SK-N-SH treated with all-trans-retinoic acid at 6 μM for 48 hours (cell line): ENCODE measurements at regions not wholly inside any gene's neighbourhood (a gene's known extent, or its start where the extent isn't known, plus 50 kb on each side); places are given as distances from the start of the nearest gene placed in this dataset.

ENCODE experiments used
- ATAC-seq: fragments of 200-7000 bp; cut with Tn5 transposase; 3 replicates; pipeline ENCODE4 v1.9.1; 2020; ENCODE audit warnings: mild to moderate bottlenecking, moderate library complexity
- BACH2 ChIP-seq: fragments of 250-450 bp; sonication (Bioruptor Pico); IDR thresholded peaks from 2 replicates; pipeline ENCODE4 v1.9.0; 2021; ENCODE audit warnings: mild to moderate bottlenecking, borderline replicate concordance
- CREB5 ChIP-seq: fragments of 250-450 bp; sonication (Bioruptor Pico); IDR thresholded peaks from 2 replicates; pipeline ENCODE4 v1.5.1; 2020; ENCODE audit warnings: low read depth, mild to moderate bottlenecking, moderate library complexity
- CSDC2 ChIP-seq: fragments of 250-450 bp; sonication (Bioruptor Pico); IDR thresholded peaks from 2 replicates; pipeline ENCODE4 v1.5.0; 2020; ENCODE audit warnings: mild to moderate bottlenecking, moderate library complexity
- CSRNP3 ChIP-seq: fragments of 250-450 bp; sonication (Bioruptor Pico); IDR thresholded peaks from 2 replicates; pipeline ENCODE4 v1.5.1; 2021; ENCODE audit warnings: mild to moderate bottlenecking, moderate library complexity
- ESRRG ChIP-seq: fragments of 250-450 bp; sonication (Bioruptor Pico); IDR thresholded peaks from 2 replicates; pipeline ENCODE4 v1.6.1; 2021; ENCODE audit warnings: mild to moderate bottlenecking
- GLIS3 ChIP-seq: fragments of 250-450 bp; sonication (Bioruptor Pico); IDR thresholded peaks from 2 replicates; pipeline ENCODE4 v1.5.0; 2020; ENCODE audit warnings: mild to moderate bottlenecking, moderate library complexity
- OSR1 ChIP-seq: fragments of 250-450 bp; sonication (Bioruptor Pico); IDR thresholded peaks from 2 replicates; pipeline ENCODE4 v1.8.0; 2022; ENCODE audit warnings: moderate library complexity, mild to moderate bottlenecking, inconsistent platforms
- PATZ1 ChIP-seq: fragments of 250-450 bp; sonication (Bioruptor Pico); IDR thresholded peaks from 2 replicates; pipeline ENCODE4 v1.8.0; 2020; ENCODE audit warnings: mild to moderate bottlenecking, moderate library complexity, borderline replicate concordance
- POU6F1 ChIP-seq: fragments of 250-450 bp; sonication (Bioruptor Pico); IDR thresholded peaks from 2 replicates; pipeline ENCODE4 v1.8.0; 2021; ENCODE audit warnings: low read depth, mild to moderate bottlenecking, moderate library complexity, borderline replicate concordance
- RARB ChIP-seq: fragments of 250-450 bp; sonication (Bioruptor Pico); IDR thresholded peaks from 2 replicates; pipeline ENCODE4 v1.8.0; 2021; ENCODE audit warnings: mild to moderate bottlenecking, moderate library complexity
- SNAI2 ChIP-seq: fragments of 250-450 bp; sonication (Bioruptor Pico); IDR thresholded peaks from 2 replicates; pipeline ENCODE4 v1.5.0; 2020; ENCODE audit warnings: mild to moderate bottlenecking, moderate library complexity
- TCF4 ChIP-seq: fragments of 250-450 bp; sonication (Bioruptor Pico); IDR thresholded peaks from 2 replicates; pipeline ENCODE4 v1.8.0; 2021; ENCODE audit warnings: mild to moderate bottlenecking, moderate library complexity, borderline replicate concordance
- TOX ChIP-seq: fragments of 250-450 bp; sonication (Bioruptor Pico); IDR thresholded peaks from 2 replicates; pipeline ENCODE4 v1.8.0; 2021; ENCODE audit warnings: mild to moderate bottlenecking, moderate library complexity, borderline replicate concordance
- TSHZ2 ChIP-seq: fragments of 250-450 bp; sonication (Bioruptor Pico); IDR thresholded peaks from 2 replicates; pipeline ENCODE4 v1.5.0; 2020; ENCODE audit warnings: mild to moderate bottlenecking, moderate library complexity
- ZC3H10 ChIP-seq: fragments of 250-450 bp; sonication (Bioruptor Pico); IDR thresholded peaks from 2 replicates; pipeline ENCODE4 v1.5.1; 2021; ENCODE audit warnings: mild to moderate bottlenecking, moderate library complexity
- ZFP3 ChIP-seq: fragments of 250-450 bp; sonication (Bioruptor Pico); IDR thresholded peaks from 2 replicates; pipeline ENCODE4 v1.5.0; 2020; ENCODE audit warnings: mild to moderate bottlenecking, moderate library complexity
- ZFP30 ChIP-seq: fragments of 450-650 bp; formaldehyde crosslinking; IDR thresholded peaks from 2 replicates; pipeline ENCODE4 v1.5.0; 2022; ENCODE audit warnings: mild to moderate bottlenecking, moderate library complexity
- ZNF565 ChIP-seq: fragments of 450-650 bp; formaldehyde crosslinking; conservative IDR thresholded peaks from 2 replicates; pipeline ENCODE4 v1.5.0; 2020; ENCODE audit warnings: low read depth, mild to moderate bottlenecking, moderate library complexity
- ZNF70 ChIP-seq: fragments of 450-650 bp; formaldehyde crosslinking; IDR thresholded peaks from 2 replicates; pipeline ENCODE4 v1.5.0; 2020; ENCODE audit warnings: mild to moderate bottlenecking, moderate library complexity
- ZNF8 ChIP-seq: fragments of 450-650 bp; formaldehyde crosslinking; IDR thresholded peaks from 2 replicates; pipeline ENCODE4 v1.5.0; 2020; ENCODE audit warnings: mild to moderate bottlenecking, moderate library complexity

- TF ChIP-seq PATZ1 (CRISPR knock-in tag) (no peak), BACH2 (CRISPR knock-in tag) (no peak)
Observed at GRCh38 chr4:128483041-128483440, 195.4 kb upstream of the PGRMC2 start (continued).

GRCh38 chr4:128481752-128482480 is 194.3 kb upstream of the PGRMC2 start:
- TF ChIP-seq ESRRG (CRISPR knock-in tag) (no peak), BACH2 (CRISPR knock-in tag) (no peak), CSRNP3 (CRISPR knock-in tag) (no peak), TCF4 (CRISPR knock-in tag) (no peak), OSR1 (CRISPR knock-in tag) (no peak), ZC3H10 (CRISPR knock-in tag) (no peak), ZFP30 (CRISPR knock-in tag) (no peak), ZNF70 (no peak)
- ATAC-seq: no peak

- ATAC-seq: no peak
Observed at GRCh38 chr4:128480945-128481344, 193.3 kb upstream of the PGRMC2 start.

More at GRCh38 chr4:128480945-128481344, 193.3 kb upstream of the PGRMC2 start:
- no peak for TF ChIP-seq TCF4 (CRISPR knock-in tag)
- no peak for TF ChIP-seq SNAI2
- no peak for TF ChIP-seq POU6F1 (CRISPR knock-in tag)
- no peak for TF ChIP-seq CSRNP3 (CRISPR knock-in tag)
- no peak for TF ChIP-seq GLIS3 (CRISPR knock-in tag)
- no peak for TF ChIP-seq ZFP3 (CRISPR knock-in tag)
- TF ChIP-seq CREB5 (CRISPR knock-in tag): no peak
- no peak for TF ChIP-seq OSR1 (CRISPR knock-in tag)
- TF ChIP-seq ZFP30 (CRISPR knock-in tag): no peak
- TF ChIP-seq TSHZ2 (CRISPR knock-in tag): no peak
- TF ChIP-seq RARB: no peak
- no peak for TF ChIP-seq ESRRG (CRISPR knock-in tag)
- TF ChIP-seq CSDC2: no peak
- TF ChIP-seq PATZ1 (CRISPR knock-in tag): no peak
- no peak for TF ChIP-seq ZC3H10 (CRISPR knock-in tag)
- TF ChIP-seq TOX (CRISPR knock-in tag): no peak
- no peak for TF ChIP-seq ZNF8 (CRISPR knock-in tag)
- TF ChIP-seq ZNF565: no peak
